GM12872 (cell line): ENCODE measurements at regions not wholly inside any gene's neighbourhood (a gene's known extent, or its start where the extent isn't known, plus 50 kb on each side); places are given as distances from the start of the nearest gene placed in this dataset.

ENCODE experiments used
- CTCF ChIP-seq: IDR thresholded peaks from 3 replicates; pipeline ENCODE4 v1.5.1; 2011; ENCODE audit warnings: low read depth, mild to moderate bottlenecking, low read length, moderate library complexity; ENCODE audit not compliant: insufficient read depth

- no peak for TF ChIP-seq CTCF
Measured at GRCh38 chr15:91480426-91480825, 373.1 kb upstream of the SLCO3A1 start.

- no peak for TF ChIP-seq CTCF
Measured at GRCh38 chr15:91482799-91483198, 370.7 kb upstream of the SLCO3A1 start.

- TF ChIP-seq CTCF: no peak
Measured at GRCh38 chr15:91484141-91484540, 369.4 kb upstream of the SLCO3A1 start.

GRCh38 chr15:91488452-91488851 lies 365.1 kb upstream of the SLCO3A1 start:
- no peak for TF ChIP-seq CTCF

GRCh38 chr15:91490211-91490610 lies 363.3 kb upstream of the SLCO3A1 start:
- no peak for TF ChIP-seq CTCF

GRCh38 chr15:91491101-91491950 lies 362.2 kb upstream of the SLCO3A1 start:
- TF ChIP-seq CTCF: no peak

- no peak for TF ChIP-seq CTCF
Measured at GRCh38 chr15:91496754-91497691, 356.5 kb upstream of the SLCO3A1 start.
